ENCODE measurements at regions not wholly inside any gene's neighbourhood (a gene's known extent, or its start where the extent isn't known, plus 50 kb on each side); places are given as distances from the start of the nearest gene placed in this dataset.

DNA sequence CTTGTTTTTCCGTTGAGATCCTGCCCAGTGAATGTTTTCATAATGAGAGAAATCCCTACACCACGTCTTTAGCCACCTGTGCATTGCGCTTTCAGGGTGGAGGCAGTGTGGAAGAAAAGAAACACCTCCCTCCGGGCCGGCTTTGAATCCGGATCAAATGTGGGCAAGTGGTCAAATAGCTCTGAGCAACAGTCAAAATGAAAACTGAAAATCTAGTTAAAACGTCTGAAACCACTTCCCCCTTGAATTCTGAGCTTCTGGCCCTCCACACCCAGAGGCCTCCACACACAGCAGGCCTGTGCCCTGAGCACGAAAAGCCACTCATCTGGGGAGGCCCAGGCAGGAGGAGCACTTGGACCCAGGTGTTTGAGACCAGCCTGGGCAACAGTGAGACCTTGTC is 263.6 kb upstream of the SALL3 start:
- Histone ChIP-seq H3K9me3 (no peaks in the 10 kb centered on the region), H3K4me1 (no peaks in the 10 kb centered on the region)
- TF ChIP-seq CTCF (IDR thresholded peaks at IDR 0.05): no peak
- TF ChIP-seq POLR2A (IDR thresholded peaks at IDR 0.05): no peak

GRCh38 chr18:78716581-78716980 is 263.0 kb upstream of the SALL3 start:
- no peaks in the 10 kb centered on the region for H3K27me3 ChIP-seq
- no peak for TF ChIP-seq POLR2A (IDR thresholded peaks at IDR 0.05)
- H3K4me1 ChIP-seq: no peaks in the 10 kb centered on the region
- H3K4me3 ChIP-seq: no peak overlapping the region
- no peaks in the 10 kb centered on the region for H3K36me3 ChIP-seq
- H3K27ac ChIP-seq: no peak overlapping the region
- H3K9me3 ChIP-seq: no peaks in the 10 kb centered on the region
- no peak for DNase-seq

More for the DNA sequence above, 263.6 kb upstream of the SALL3 start:
- no peak for DNase-seq
- no peak overlapping the region for H3K27ac ChIP-seq
- H3K4me3 ChIP-seq: no peak overlapping the region
- no peaks in the 10 kb centered on the region for H3K27me3 ChIP-seq
- no peaks in the 10 kb centered on the region for H3K36me3 ChIP-seq

GRCh38 chr18:78717051-78717765 is 262.4 kb upstream of the SALL3 start:
- Histone ChIP-seq H3K4me3 (no peak overlapping the region), H3K27me3 (no peaks in the 10 kb centered on the region), H3K9me3 (no peaks in the 10 kb centered on the region), H3K36me3 (no peaks in the 10 kb centered on the region), H3K4me1 (no peaks in the 10 kb centered on the region), H3K27ac (no peak overlapping the region)
- TF ChIP-seq POLR2A (IDR thresholded peaks at IDR 0.05) (no peak), CTCF (IDR thresholded peaks at IDR 0.05) (no peak)
- DNase-seq: no peak

- Histone ChIP-seq H3K4me3 (no peak overlapping the region), H3K36me3 (no peaks in the 10 kb centered on the region), H3K4me1 (no peaks in the 10 kb centered on the region), H3K9me3 (no peaks in the 10 kb centered on the region), H3K27ac (no peak overlapping the region), H3K27me3 (no peaks in the 10 kb centered on the region)
- TF ChIP-seq POLR2A (IDR thresholded peaks at IDR 0.05) (no peak), CTCF (IDR thresholded peaks at IDR 0.05) (no peak)
- no peak for DNase-seq
These were observed 261.9 kb upstream of the SALL3 start for GRCh38 chr18:78717766-78718150.

GRCh38 chr18:78719821-78720220 is 259.8 kb upstream of the SALL3 start:
- H3K36me3 ChIP-seq: no peaks in the 10 kb centered on the region
- H3K27me3 ChIP-seq: no peaks in the 10 kb centered on the region
- H3K9me3 ChIP-seq: no peaks in the 10 kb centered on the region
- no peak overlapping the region for H3K27ac ChIP-seq
- TF ChIP-seq POLR2A (IDR thresholded peaks at IDR 0.05): no peak
- TF ChIP-seq CTCF (IDR thresholded peaks at IDR 0.05): no peak
- H3K4me1 ChIP-seq: no peaks in the 10 kb centered on the region
- no peak for DNase-seq
- no peak overlapping the region for H3K4me3 ChIP-seq

DNA sequence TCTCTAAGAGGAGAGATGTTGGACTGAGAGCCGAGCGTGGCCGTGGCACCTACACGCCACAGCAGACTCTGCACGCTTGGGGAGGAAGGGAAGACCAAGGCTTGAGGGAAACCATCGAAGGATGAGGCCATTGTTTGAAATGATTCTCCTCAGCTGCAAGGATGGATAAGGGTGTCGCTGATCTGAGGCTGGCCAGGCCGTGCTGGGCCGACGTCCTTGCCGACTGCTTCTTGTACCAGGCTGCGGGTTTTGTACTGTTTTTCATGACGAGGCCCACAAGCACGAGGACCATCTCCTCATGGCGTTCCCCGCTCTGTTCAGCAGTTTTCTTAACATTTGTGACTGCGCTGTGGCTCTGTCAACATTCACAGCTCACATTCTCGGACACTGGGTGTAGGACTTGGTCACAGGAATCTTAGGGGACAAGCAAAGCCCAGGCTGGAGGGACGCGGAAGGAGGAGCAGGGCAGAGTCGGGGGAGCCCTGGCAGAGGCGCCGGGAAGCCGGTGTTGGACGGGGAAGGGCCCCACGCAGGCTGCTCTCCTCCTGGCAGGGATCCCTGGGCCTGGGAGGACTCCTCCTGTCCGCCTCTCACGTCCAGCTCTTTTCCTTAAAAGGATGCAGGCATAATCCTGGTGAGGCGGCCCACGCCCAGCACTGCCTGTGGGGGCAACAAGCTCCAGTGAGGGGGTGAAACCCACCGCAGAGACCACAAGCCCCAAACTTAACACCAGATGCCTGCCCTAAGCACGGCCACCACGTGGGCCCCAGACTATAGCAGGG is 259.0 kb upstream of the SALL3 start:
- TF ChIP-seq CTCF (IDR thresholded peaks at IDR 0.05) (no peak), POLR2A (IDR thresholded peaks at IDR 0.05) (no peak)
- DNase-seq: no peak
- Histone ChIP-seq H3K9me3 (no peaks in the 10 kb centered on the region), H3K4me3 (no peak overlapping the region), H3K36me3 (no peaks in the 10 kb centered on the region), H3K27ac (no peak overlapping the region), H3K27me3 (no peaks in the 10 kb centered on the region), H3K4me1 (no peaks in the 10 kb centered on the region)
